Activated naive CD4-positive, alpha-beta T cell treated with anti-CD3 and anti-CD28 coated beads, Interleukin-2, amount 50 U/mL, for 72 hours (primary cell): ENCODE measurements at regions not wholly inside any gene's neighbourhood (a gene's known extent, or its start where the extent isn't known, plus 50 kb on each side); places are given as distances from the start of the nearest gene placed in this dataset.

Experiments used
- ATAC-seq, 2 donors: fragments of 150-1000 bp; cut with Tn5 transposase; 2 replicates each; pipeline ENCODE4 v1.10.0; 2021; ENCODE audit warnings: mild to moderate bottlenecking in 2 of 2, moderate library complexity in 2 of 2
- DNase-seq, 2 donors: peaks; one replicate each; pipeline ENCODE4 v3.0.0; 2021 to 2022; ENCODE audit warnings: low spot score in 2 of 2
- H3K27ac Mint-ChIP-seq, 2 donors: one replicate each; pipeline ENCODE4 v1.8.0; 2022; ENCODE audit warnings: mild to moderate bottlenecking in 2 of 2, mixed read lengths in 2 of 2
- H3K36me3 Mint-ChIP-seq, 2 donors: one replicate each; pipeline ENCODE4 v1.8.0; 2022; ENCODE audit warnings: mixed read lengths in 2 of 2
- H3K9me3 Mint-ChIP-seq, 2 donors: one replicate each; pipeline ENCODE4 v1.8.0; 2022; ENCODE audit warnings: mixed read lengths in 2 of 2

GRCh38 chrX:7789200-7789599 is 53.8 kb upstream of the VCX start:
- peaks cover 10 to 15% of the 10 kb centered on the region in 2 donors for H3K9me3 Mint-ChIP-seq
- H3K36me3 Mint-ChIP-seq, result peaks cover 0 to 5% of the 10 kb centered on the region in 2 donors
- DNase-seq (no peak), ATAC-seq (no peak)
- H3K27ac Mint-ChIP-seq, result no peak overlapping the region

- no peak overlapping the region for H3K27ac Mint-ChIP-seq
- ATAC-seq (no peak), DNase-seq (no peak)
- H3K36me3 Mint-ChIP-seq, result peaks cover 0 to 11% of the 10 kb centered on the region in 2 donors
- H3K9me3 Mint-ChIP-seq, result peaks cover 13 to 15% of the 10 kb centered on the region in 2 donors
Measured at GRCh38 chrX:7788334-7788733, 54.6 kb upstream of the VCX start.

- peaks cover 13 to 15% of the 10 kb centered on the region in 2 donors for H3K9me3 Mint-ChIP-seq
- DNase-seq (no peak), ATAC-seq (no peak)
- H3K36me3 Mint-ChIP-seq, result peaks cover 0 to 11% of the 10 kb centered on the region in 2 donors
- H3K27ac Mint-ChIP-seq, result no peak overlapping the region
Measured at GRCh38 chrX:7787714-7788113, 55.3 kb upstream of the VCX start.

- ATAC-seq (no peak), DNase-seq (no peak)
- peaks cover 11 to 13% of the 10 kb centered on the region in 2 donors for H3K9me3 Mint-ChIP-seq
- H3K36me3 Mint-ChIP-seq, result peaks cover 0 to 7% of the 10 kb centered on the region in 2 donors
- H3K27ac Mint-ChIP-seq, result no peak overlapping the region
Measured at GRCh38 chrX:7784580-7784979, 58.4 kb upstream of the VCX start.

- peaks cover 0 to 7% of the 10 kb centered on the region in 2 donors for H3K36me3 Mint-ChIP-seq
- DNase-seq, result no peak
- H3K27ac Mint-ChIP-seq, result no peak overlapping the region
- peaks cover 0 to 8% of the 10 kb centered on the region in 2 donors for H3K9me3 Mint-ChIP-seq
- no peak for ATAC-seq
Measured at GRCh38 chrX:7779644-7780043, 63.3 kb upstream of the VCX start.

GRCh38 chrX:7775987-7776386 is 67.0 kb upstream of the VCX start:
- no peaks in the 10 kb centered on the region for H3K9me3 Mint-ChIP-seq

GRCh38 chrX:7771788-7772438 is 71.1 kb upstream of the VCX start:
- no peak for DNase-seq
- no peaks in the 10 kb centered on the region for H3K36me3 Mint-ChIP-seq
- no peak overlapping the region for H3K27ac Mint-ChIP-seq
- no peak for ATAC-seq
- H3K9me3 Mint-ChIP-seq, result no peaks in the 10 kb centered on the region

More at GRCh38 chrX:7775987-7776386, 67.0 kb upstream of the VCX start:
- DNase-seq, result no peak
- Mint-ChIP-seq H3K27ac (no peak overlapping the region), H3K36me3 (no peaks in the 10 kb centered on the region)
- no peak for ATAC-seq

- no peak for DNase-seq
- no peak overlapping the region for H3K27ac Mint-ChIP-seq
- no peak for ATAC-seq
- H3K36me3 Mint-ChIP-seq, result no peaks in the 10 kb centered on the region
- no peaks in the 10 kb centered on the region for H3K9me3 Mint-ChIP-seq
Measured at GRCh38 chrX:7759830-7760229, 83.1 kb upstream of the VCX start.

- no peak for ATAC-seq
- no peak overlapping the region for H3K27ac Mint-ChIP-seq
Measured at GRCh38 chrX:7746856-7747255, 96.1 kb upstream of the VCX start.

GRCh38 chrX:7730071-7730470 is 112.9 kb upstream of the VCX start:
- no peaks in the 10 kb centered on the region for H3K36me3 Mint-ChIP-seq
- DNase-seq, result no peak
- H3K9me3 Mint-ChIP-seq, result no peaks in the 10 kb centered on the region
- no peak for ATAC-seq
- H3K27ac Mint-ChIP-seq, result no peak overlapping the region

More at GRCh38 chrX:7746856-7747255, 96.1 kb upstream of the VCX start:
- DNase-seq, result no peak
- Mint-ChIP-seq H3K9me3 (no peaks in the 10 kb centered on the region), H3K36me3 (no peaks in the 10 kb centered on the region)

- H3K27ac Mint-ChIP-seq, result no peak overlapping the region
- ATAC-seq (no peak), DNase-seq (no peak)
- no peaks in the 10 kb centered on the region for H3K36me3 Mint-ChIP-seq
- peaks cover 0 to 3% of the 10 kb centered on the region in 2 donors for H3K9me3 Mint-ChIP-seq
Measured at GRCh38 chrX:7720519-7720918, 122.5 kb upstream of the VCX start.

- Mint-ChIP-seq H3K36me3 (no peaks in the 10 kb centered on the region), H3K9me3 (peaks cover 0 to 2% of the 10 kb centered on the region in 2 donors), H3K27ac (no peak overlapping the region)
- ATAC-seq (no peak), DNase-seq (no peak)
Measured at GRCh38 chrX:7714351-7714750, 128.6 kb upstream of the VCX start.

GRCh38 chrX:7711167-7711566 is 131.8 kb upstream of the VCX start:
- H3K27ac Mint-ChIP-seq, result no peak overlapping the region
- no peak for ATAC-seq

GRCh38 chrX:7709845-7710244 is 133.1 kb upstream of the VCX start:
- Mint-ChIP-seq H3K36me3 (no peaks in the 10 kb centered on the region), H3K9me3 (no peaks in the 10 kb centered on the region), H3K27ac (no peak overlapping the region)
- DNase-seq (no peak), ATAC-seq (no peak)

More at GRCh38 chrX:7711167-7711566, 131.8 kb upstream of the VCX start:
- Mint-ChIP-seq H3K36me3 (no peaks in the 10 kb centered on the region), H3K9me3 (no peaks in the 10 kb centered on the region)
- DNase-seq, result no peak

GRCh38 chrX:7706032-7706431 is 136.9 kb upstream of the VCX start:
- Mint-ChIP-seq H3K9me3 (peaks cover 0 to 3% of the 10 kb centered on the region in 2 donors), H3K27ac (no peak overlapping the region), H3K36me3 (no peaks in the 10 kb centered on the region)
- ATAC-seq (no peak), DNase-seq (no peak)

GRCh38 chrX:7704205-7704604 is 138.8 kb upstream of the VCX start:
- no peak for DNase-seq
- Mint-ChIP-seq H3K36me3 (no peaks in the 10 kb centered on the region), H3K27ac (no peak overlapping the region), H3K9me3 (peaks cover 0 to 3% of the 10 kb centered on the region in 2 donors)
- no peak for ATAC-seq

GRCh38 chrX:7698248-7698647 is 144.7 kb upstream of the VCX start:
- Mint-ChIP-seq H3K36me3 (no peaks in the 10 kb centered on the region), H3K27ac (no peak overlapping the region)

GRCh38 chrX:7690842-7691241 is 152.1 kb upstream of the VCX start:
- H3K27ac Mint-ChIP-seq, result no peak overlapping the region
- no peak for ATAC-seq
- H3K36me3 Mint-ChIP-seq, result no peaks in the 10 kb centered on the region
- no peaks in the 10 kb centered on the region for H3K9me3 Mint-ChIP-seq
- no peak for DNase-seq

More at GRCh38 chrX:7698248-7698647, 144.7 kb upstream of the VCX start:
- no peak for DNase-seq
- peaks cover 0 to 6% of the 10 kb centered on the region in 2 donors for H3K9me3 Mint-ChIP-seq
- ATAC-seq, result no peak
